Liver (tissue), 8 donors: ENCODE measurements at regions not wholly inside any gene's neighbourhood (a gene's known extent, or its start where the extent isn't known, plus 50 kb on each side); places are given as distances from the start of the nearest gene placed in this dataset.
"Not testable (repeated sequence)": the region's sequence is repeated elsewhere in the genome, so short reads cannot be mapped to it uniquely, and the experiment has no call there.

Experiments used
- DNase-seq: peaks from one replicate; pipeline ENCODE4 v3.0.0-alpha.2; 2017; ENCODE audit warnings: low spot score
- H3K27ac ChIP-seq, 2 donors: one replicate each; pipeline ENCODE4 v1.7.0; 2013; ENCODE audit warnings: inconsistent platforms in 2 of 2, low read length in 2 of 2, control low read depth in 1 of 2, low read depth in 1 of 2, mild to moderate bottlenecking in 1 of 2
- H3K27me3 ChIP-seq, 4 donors: one replicate each; pipeline versions ENCODE4 v1.6.1 to v1.7.0; 2013; ENCODE audit warnings: low read length in 3 of 4, inconsistent platforms in 1 of 4, mild to moderate bottlenecking in 1 of 4, moderate library complexity in 1 of 4; ENCODE audit not compliant: control insufficient read depth in 4 of 4, insufficient read depth in 4 of 4
- H3K36me3 ChIP-seq, 4 donors: one replicate each; pipeline versions ENCODE4 v1.6.1 to v1.7.0; 2013; ENCODE audit warnings: low read length in 3 of 4, mild to moderate bottlenecking in 3 of 4, low read depth in 1 of 4, moderate library complexity in 1 of 4; ENCODE audit not compliant: control insufficient read depth in 4 of 4, insufficient read depth in 3 of 4
- H3K4me1 ChIP-seq, 4 donors: one replicate each; pipeline versions ENCODE4 v1.6.1 to v1.7.0; 2013; ENCODE audit warnings: low read length in 3 of 4, mild to moderate bottlenecking in 3 of 4, moderate library complexity in 1 of 4; ENCODE audit not compliant: control insufficient read depth in 4 of 4, insufficient read depth in 4 of 4
- H3K4me3 ChIP-seq, 3 donors: one replicate each; pipeline versions ENCODE4 v1.6.1 to v1.7.0; 2013; ENCODE audit warnings: low read length in 3 of 3, control low read depth in 1 of 3, low read depth in 1 of 3, mild to moderate bottlenecking in 1 of 3
- H3K9ac ChIP-seq, 2 donors: one replicate each; pipeline ENCODE4 v1.7.0; 2013; ENCODE audit warnings: low read length in 2 of 2, mild to moderate bottlenecking in 2 of 2, moderate library complexity in 2 of 2, control low read depth in 1 of 2, low read depth in 1 of 2
- H3K9me3 ChIP-seq, 4 donors: one replicate each; pipeline versions ENCODE4 v1.6.1 to v1.7.0; 2013; ENCODE audit warnings: low read length in 3 of 4; ENCODE audit not compliant: control insufficient read depth in 4 of 4
- ATF3 ChIP-seq: IDR thresholded peaks from 2 replicates; pipeline ENCODE4 v1.6.1; 2016; ENCODE audit warnings: antibody characterized with exemption
- CTCF ChIP-seq: fragments of 150-350 bp; IDR thresholded peaks from 2 replicates; pipeline ENCODE4 v1.5.1; 2017; ENCODE audit warnings: improper control_type of control experiment, low read depth, low read length; ENCODE audit not compliant: missing input control
- EGR1 ChIP-seq, 2 donors: IDR thresholded peaks; 2 replicates each; pipeline ENCODE4 v1.6.1; 2016 to 2018; ENCODE audit warnings: antibody characterized with exemption in 2 of 2, low read depth in 2 of 2
- FOXA1 ChIP-seq: IDR thresholded peaks from 2 replicates; pipeline ENCODE4 v1.6.1; 2016; ENCODE audit warnings: antibody characterized with exemption
- FOXA2 ChIP-seq: IDR thresholded peaks from 2 replicates; pipeline ENCODE4 v1.6.1; 2016; ENCODE audit warnings: antibody characterized with exemption
- GABPA ChIP-seq, 2 donors: IDR thresholded peaks in 1 of 2; conservative IDR thresholded peaks in 1 of 2; 2 replicates each; pipeline ENCODE4 v1.6.1; 2016; ENCODE audit warnings: antibody characterized with exemption in 2 of 2, mild to moderate bottlenecking in 1 of 2, moderate library complexity in 1 of 2
- HNF4A ChIP-seq, 2 donors: conservative IDR thresholded peaks; 2 replicates each; pipeline ENCODE4 v1.6.1; 2016; ENCODE audit warnings: antibody characterized with exemption in 2 of 2, mild to moderate bottlenecking in 2 of 2
- HNF4G ChIP-seq: IDR thresholded peaks from 2 replicates; pipeline ENCODE4 v1.6.1; 2016; ENCODE audit warnings: antibody characterized with exemption
- JUND ChIP-seq, 2 donors: IDR thresholded peaks; 2 replicates each; pipeline ENCODE4 v1.6.1; 2016; ENCODE audit warnings: antibody characterized with exemption in 2 of 2
- MAX ChIP-seq: IDR thresholded peaks from 2 replicates; pipeline ENCODE4 v1.6.1; 2016; ENCODE audit warnings: antibody characterized with exemption
- NR2F2 ChIP-seq: IDR thresholded peaks from 2 replicates; pipeline ENCODE4 v1.6.1; 2016; ENCODE audit warnings: antibody characterized with exemption
- RAD21 ChIP-seq, 2 donors: IDR thresholded peaks; 2 replicates each; pipeline ENCODE4 v1.6.1; 2016; ENCODE audit warnings: antibody characterized with exemption in 2 of 2, mild to moderate bottlenecking in 2 of 2
- REST ChIP-seq: IDR thresholded peaks from 2 replicates; pipeline ENCODE4 v1.6.1; 2016; ENCODE audit warnings: antibody characterized with exemption, mild to moderate bottlenecking
- RXRA ChIP-seq, 2 donors: IDR thresholded peaks; 2 replicates each; pipeline ENCODE4 v1.6.1; 2017 to 2018; ENCODE audit warnings: antibody characterized with exemption in 2 of 2, mild to moderate bottlenecking in 1 of 2
- SP1 ChIP-seq: IDR thresholded peaks from 2 replicates; pipeline ENCODE4 v1.6.1; 2018; ENCODE audit warnings: antibody characterized with exemption, mild to moderate bottlenecking
- TAF1 ChIP-seq: conservative IDR thresholded peaks from 2 replicates; pipeline ENCODE4 v1.6.1; 2016; ENCODE audit warnings: antibody characterized with exemption, mild to moderate bottlenecking
- YY1 ChIP-seq: IDR thresholded peaks from 2 replicates; pipeline ENCODE4 v1.6.1; 2016; ENCODE audit warnings: antibody characterized with exemption, mild to moderate bottlenecking
- ZBTB33 ChIP-seq: IDR thresholded peaks from 2 replicates; pipeline ENCODE4 v1.6.1; 2016; ENCODE audit warnings: antibody characterized with exemption
- WGBS: extraction: QIAGEN DNeasy Blood & Tissue Kit; methylation state at CpG from one replicate; pipeline ENCODE4 v1.1.7; 2013; 5-methylcytosine and 5-hydroxymethylcytosine counted together
- donor health status: healthy.
- donor health status: healthy.
- donor health status: healthy.
- donor health status: healthy.
- donor health status: healthy.

GRCh38 chr5:25224316-25224982 is 579.7 kb upstream of the CDH10 start:
- DNase-seq, result no peak
- Histone ChIP-seq H3K4me1 (no peaks in the 10 kb centered on the region), H3K4me3 (no peak overlapping the region), H3K27ac (no peak overlapping the region), H3K27me3 (no peaks in the 10 kb centered on the region), H3K36me3 (no peaks in the 10 kb centered on the region), H3K9ac (no peak overlapping the region), H3K9me3 (peaks cover 0 to 4% (median 0%) of the 10 kb centered on the region in 4 donors)
- WGBS, result 66% methylated on average over 10 of the region's 10 CpGs
- no peak for TF ChIP-seq RAD21 (IDR thresholded peaks at IDR 0.05)
- no peak for TF ChIP-seq NR2F2
- TF ChIP-seq HNF4G, result no peak
- no peak for TF ChIP-seq RXRA (IDR thresholded peaks at IDR 0.05)
- TF ChIP-seq CTCF, result no peak
- TF ChIP-seq YY1, result no peak
- no peak for TF ChIP-seq JUND (IDR thresholded peaks at IDR 0.05)
- TF ChIP-seq REST, result no peak
- TF ChIP-seq FOXA1, result no peak
- no peak for TF ChIP-seq MAX
- TF ChIP-seq TAF1, result no peak
- no peak for TF ChIP-seq GABPA (IDR thresholded peaks at IDR 0.05 in 1 of 2, conservative IDR thresholded peaks at IDR 0.05 in 1 of 2)
- TF ChIP-seq FOXA2, result no peak
- TF ChIP-seq ZBTB33, result no peak
- no peak for TF ChIP-seq EGR1 (IDR thresholded peaks at IDR 0.05; ENCODE audit: low read depth in 2 of 2)
- TF ChIP-seq SP1, result no peak
- TF ChIP-seq HNF4A (conservative IDR thresholded peaks at IDR 0.05), result no peak
- TF ChIP-seq ATF3, result no peak

GRCh38 chr5:25199902-25200301 is 555.1 kb upstream of the CDH10 start:
- H3K36me3 ChIP-seq, H3K27me3 ChIP-seq, DNase-seq, H3K9ac ChIP-seq, H3K4me3 ChIP-seq, H3K9me3 ChIP-seq, H3K27ac ChIP-seq, H3K4me1 ChIP-seq: not testable (repeated sequence)
- WGBS, result 91% methylated on average over 23 of the region's 23 CpGs
